IPS DF 4.7 (cell line): ENCODE measurements at regions not wholly inside any gene's neighbourhood (a gene's known extent, or its start where the extent isn't known, plus 50 kb on each side); places are given as distances from the start of the nearest gene placed in this dataset.
"Not testable (repeated sequence)": the region's sequence is repeated elsewhere in the genome, so short reads cannot be mapped to it uniquely, and the experiment has no call there.

ENCODE experiments used
- DNase-seq: peaks from one replicate; pipeline ENCODE4 v3.0.0-alpha.2; 2013; ENCODE audit warnings: low spot score; ENCODE audit errors: extremely low read depth

GRCh38 chr1:53399370-53400133 is 59.6 kb upstream of the DMRTB1 start:
- DNase-seq: not testable (repeated sequence)

GRCh38 chr1:53400761-53401674 is 58.2 kb upstream of the DMRTB1 start:
- no peak for DNase-seq

- DNase-seq: no peak
Measured at GRCh38 chr1:53401813-53402745, 57.1 kb upstream of the DMRTB1 start.

GRCh38 chr1:53402891-53403655 is 56.1 kb upstream of the DMRTB1 start:
- no peak for DNase-seq

- no peak for DNase-seq
Measured at GRCh38 chr1:53405737-53406136, 53.5 kb upstream of the DMRTB1 start.

GRCh38 chr1:53406551-53407235 is 52.5 kb upstream of the DMRTB1 start:
- DNase-seq: no peak

GRCh38 chr1:53408013-53408754 is 51.0 kb upstream of the DMRTB1 start:
- DNase-seq: no peak

- no peak for DNase-seq
Measured at GRCh38 chr1:53408755-53409129, 50.5 kb upstream of the DMRTB1 start.

- no peak for DNase-seq
Measured at GRCh38 chr1:53409233-53409632, 50.0 kb upstream of the DMRTB1 start.
